ENCODE measurements at regions not wholly inside any gene's neighbourhood (a gene's known extent, or its start where the extent isn't known, plus 50 kb on each side); places are given as distances from the start of the nearest gene placed in this dataset.

- no peak for TF ChIP-seq EGR1 (IDR thresholded peaks at IDR 0.05)
- TF ChIP-seq USF1 (IDR thresholded peaks at IDR 0.05) = no peak
- no peak for TF ChIP-seq CREB1 (IDR thresholded peaks at IDR 0.05; ENCODE audit: low read depth)
- no peak for TF ChIP-seq NFIC (IDR thresholded peaks at IDR 0.05)
Measured at GRCh38 chr13:62065016-62065415, 649.4 kb upstream of the PCDH20 start.

- TF ChIP-seq TAF1 (IDR thresholded peaks at IDR 0.05; ENCODE audit: low read depth) = no peak
- no peak for TF ChIP-seq NFIC (IDR thresholded peaks at IDR 0.05)
- no peak for TF ChIP-seq EGR1 (IDR thresholded peaks at IDR 0.05)
- no peak for TF ChIP-seq MAX (IDR thresholded peaks at IDR 0.05)
- TF ChIP-seq TCF12 (IDR thresholded peaks at IDR 0.05; ENCODE audit: low read depth) = no peak
- no peak for TF ChIP-seq REST (IDR thresholded peaks at IDR 0.05; ENCODE audit: low read depth)
- TF ChIP-seq RAD21 (IDR thresholded peaks at IDR 0.05; ENCODE audit: low read depth) = no peak
Measured at GRCh38 chr13:62061751-62062150, 646.1 kb upstream of the PCDH20 start.

GRCh38 chr13:62060570-62060969, 644.9 kb upstream of the PCDH20 start:
- TF ChIP-seq TEAD4 (IDR thresholded peaks at IDR 0.05) (no peak), FOXM1 (IDR thresholded peaks at IDR 0.05; ENCODE audit: borderline replicate concordance, low read depth) (no peak), USF1 (IDR thresholded peaks at IDR 0.05) (no peak), EP300 (IDR thresholded peaks at IDR 0.05; ENCODE audit: borderline replicate concordance) (no peak), TCF12 (IDR thresholded peaks at IDR 0.05; ENCODE audit: low read depth) (no peak), CREB1 (IDR thresholded peaks at IDR 0.05; ENCODE audit: low read depth) (no peak), NFIC (IDR thresholded peaks at IDR 0.05) (no peak), RAD21 (IDR thresholded peaks at IDR 0.05; ENCODE audit: low read depth) (no peak), MAX (IDR thresholded peaks at IDR 0.05) (no peak)

GRCh38 chr13:62057286-62057685, 641.6 kb upstream of the PCDH20 start:
- TF ChIP-seq YY1 (IDR thresholded peaks at IDR 0.05; ENCODE audit: low read depth) (no peak), CEBPB (IDR thresholded peaks at IDR 0.05) (no peak), TEAD4 (IDR thresholded peaks at IDR 0.05) (no peak), ZBTB7A (IDR thresholded peaks at IDR 0.05; ENCODE audit: low read depth) (no peak), FOXM1 (IDR thresholded peaks at IDR 0.05; ENCODE audit: borderline replicate concordance, low read depth) (no peak), TAF1 (IDR thresholded peaks at IDR 0.05; ENCODE audit: low read depth) (no peak), RAD21 (IDR thresholded peaks at IDR 0.05; ENCODE audit: low read depth) (no peak), EGR1 (IDR thresholded peaks at IDR 0.05) (no peak), TCF12 (IDR thresholded peaks at IDR 0.05; ENCODE audit: low read depth) (no peak), CREB1 (IDR thresholded peaks at IDR 0.05; ENCODE audit: low read depth) (no peak), NFIC (IDR thresholded peaks at IDR 0.05) (no peak), REST (IDR thresholded peaks at IDR 0.05; ENCODE audit: low read depth) (no peak), MAX (IDR thresholded peaks at IDR 0.05) (no peak), EP300 (IDR thresholded peaks at IDR 0.05; ENCODE audit: borderline replicate concordance) (no peak), USF1 (IDR thresholded peaks at IDR 0.05) (no peak)

GRCh38 chr13:62049992-62050391, 634.3 kb upstream of the PCDH20 start:
- TF ChIP-seq TCF12 (IDR thresholded peaks at IDR 0.05; ENCODE audit: low read depth) (no peak), RAD21 (IDR thresholded peaks at IDR 0.05; ENCODE audit: low read depth) (no peak), EGR1 (IDR thresholded peaks at IDR 0.05) (no peak)

GRCh38 chr13:62046512-62046911, 630.9 kb upstream of the PCDH20 start:
- no peak for TF ChIP-seq CREB1 (IDR thresholded peaks at IDR 0.05; ENCODE audit: low read depth)
- TF ChIP-seq YY1 (IDR thresholded peaks at IDR 0.05; ENCODE audit: low read depth) = no peak
- TF ChIP-seq TEAD4 (IDR thresholded peaks at IDR 0.05) = no peak
- TF ChIP-seq ZBTB7A (IDR thresholded peaks at IDR 0.05; ENCODE audit: low read depth) = no peak
- TF ChIP-seq TCF12 (IDR thresholded peaks at IDR 0.05; ENCODE audit: low read depth) = no peak
- no peak for TF ChIP-seq REST (IDR thresholded peaks at IDR 0.05; ENCODE audit: low read depth)
- TF ChIP-seq EP300 (IDR thresholded peaks at IDR 0.05; ENCODE audit: borderline replicate concordance) = no peak
- TF ChIP-seq NFIC (IDR thresholded peaks at IDR 0.05) = no peak
- no peak for TF ChIP-seq FOXM1 (IDR thresholded peaks at IDR 0.05; ENCODE audit: borderline replicate concordance, low read depth)
- no peak for TF ChIP-seq TAF1 (IDR thresholded peaks at IDR 0.05; ENCODE audit: low read depth)
- no peak for TF ChIP-seq CEBPB (IDR thresholded peaks at IDR 0.05)
- no peak for TF ChIP-seq EGR1 (IDR thresholded peaks at IDR 0.05)
- no peak for TF ChIP-seq MAX (IDR thresholded peaks at IDR 0.05)
